Tibial nerve (tissue), 4 donors: ENCODE measurements at regions not wholly inside any gene's neighbourhood (a gene's known extent, or its start where the extent isn't known, plus 50 kb on each side); places are given as distances from the start of the nearest gene placed in this dataset.
"Not testable (repeated sequence)": the region's sequence is repeated elsewhere in the genome, so short reads cannot be mapped to it uniquely, and the experiment has no call there.

Experiments used
- DNase-seq, 2 donors: peaks; one replicate each; pipeline ENCODE4 v3.0.0-alpha.2; 2019; ENCODE audit warnings: low spot score in 2 of 2
- H3K27ac ChIP-seq, 4 donors: fragments of 200-600 bp; sonication (generic) in 3 of 4; one replicate each; pipeline ENCODE4 v1.5.1; 2017 to 2019; ENCODE audit warnings: mild to moderate bottlenecking in 1 of 4
- H3K27me3 ChIP-seq, 2 donors: fragments of 200-600 bp; sonication (generic) in 1 of 2; one replicate each; pipeline versions ENCODE4 v1.5.1 to v1.6.0; 2017 to 2019
- H3K36me3 ChIP-seq, 3 donors: fragments of 200-600 bp; sonication (generic); one replicate each; pipeline ENCODE4 v1.5.1; 2018 to 2019
- H3K4me1 ChIP-seq, 4 donors: fragments of 200-600 bp; sonication (generic) in 3 of 4; one replicate each; pipeline ENCODE4 v1.5.1; 2017 to 2019
- H3K4me3 ChIP-seq, 4 donors: fragments of 200-600 bp; sonication (generic) in 3 of 4; one replicate each; pipeline ENCODE4 v1.5.1; 2017 to 2019; ENCODE audit warnings: mild to moderate bottlenecking in 1 of 4, moderate library complexity in 1 of 4
- H3K9me3 ChIP-seq, 4 donors: fragments of 200-600 bp; sonication (generic) in 3 of 4; one replicate each; pipeline ENCODE4 v1.5.1; 2017 to 2019
- EP300 ChIP-seq, 2 donors: sonication (generic); formaldehyde crosslinking; IDR thresholded peaks; one replicate each; pipeline ENCODE4 v1.6.1; 2017; ENCODE audit warnings: antibody characterized with exemption in 2 of 2, mild to moderate bottlenecking in 1 of 2
- POLR2A ChIP-seq, 2 donors: fragments of 450-650 bp; IDR thresholded peaks; one replicate each; pipeline ENCODE4 v1.6.1; 2017; ENCODE audit warnings: antibody characterized with exemption in 2 of 2, mild to moderate bottlenecking in 2 of 2, moderate library complexity in 2 of 2
- WGBS, 2 donors: methylation state at CpG; one replicate each; pipeline ENCODE4 v1.1.5; 2018; 5-methylcytosine and 5-hydroxymethylcytosine counted together
- TF ChIP-seq, protein P1 (sequence below), 5 experiments: fragments of 200-600 bp in 3 of 5; fragments of 450-650 bp in 2 of 5; sonication (generic) in 3 of 5; IDR thresholded peaks; one replicate each; pipeline ENCODE4 v1.5.1; 2016 to 2019; ENCODE audit warnings: antibody characterized with exemption in 5 of 5, mild to moderate bottlenecking in 3 of 5, moderate library complexity in 2 of 5

DNA sequence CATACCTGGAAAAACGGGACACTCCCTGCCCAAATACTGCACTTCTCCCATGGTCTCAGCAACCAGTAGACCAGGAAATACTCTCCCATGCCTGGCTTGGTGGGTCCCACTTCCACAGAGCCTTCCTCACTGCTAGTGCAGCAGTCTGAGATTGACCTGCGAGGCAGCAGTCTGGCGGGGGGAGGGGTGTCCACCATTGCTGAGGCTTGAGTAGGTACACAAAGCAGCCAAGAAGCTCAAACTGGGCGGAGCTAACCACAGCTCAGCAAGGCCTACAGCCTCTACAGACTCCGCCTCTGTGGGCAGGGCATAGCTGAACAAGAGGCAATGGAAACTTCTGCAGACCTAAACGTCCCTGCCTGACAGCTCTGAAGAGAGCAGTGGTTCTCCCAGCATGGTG, 191.5 kb upstream of the FTMT start:
- H3K4me3 ChIP-seq, result no peak overlapping the region
- DNase-seq, result no peak
- no peaks in the 10 kb centered on the region for H3K27me3 ChIP-seq
- no peaks in the 10 kb centered on the region for H3K9me3 ChIP-seq
- H3K36me3 ChIP-seq, result no peaks in the 10 kb centered on the region
- WGBS, 2 donors, result 88 to 91% methylated on average over 6 of the region's 6 CpGs
- TF ChIP-seq POLR2A (IDR thresholded peaks at IDR 0.05) (no peak), EP300 (IDR thresholded peaks at IDR 0.05) (no peak)
- TF ChIP-seq, protein P1, sequence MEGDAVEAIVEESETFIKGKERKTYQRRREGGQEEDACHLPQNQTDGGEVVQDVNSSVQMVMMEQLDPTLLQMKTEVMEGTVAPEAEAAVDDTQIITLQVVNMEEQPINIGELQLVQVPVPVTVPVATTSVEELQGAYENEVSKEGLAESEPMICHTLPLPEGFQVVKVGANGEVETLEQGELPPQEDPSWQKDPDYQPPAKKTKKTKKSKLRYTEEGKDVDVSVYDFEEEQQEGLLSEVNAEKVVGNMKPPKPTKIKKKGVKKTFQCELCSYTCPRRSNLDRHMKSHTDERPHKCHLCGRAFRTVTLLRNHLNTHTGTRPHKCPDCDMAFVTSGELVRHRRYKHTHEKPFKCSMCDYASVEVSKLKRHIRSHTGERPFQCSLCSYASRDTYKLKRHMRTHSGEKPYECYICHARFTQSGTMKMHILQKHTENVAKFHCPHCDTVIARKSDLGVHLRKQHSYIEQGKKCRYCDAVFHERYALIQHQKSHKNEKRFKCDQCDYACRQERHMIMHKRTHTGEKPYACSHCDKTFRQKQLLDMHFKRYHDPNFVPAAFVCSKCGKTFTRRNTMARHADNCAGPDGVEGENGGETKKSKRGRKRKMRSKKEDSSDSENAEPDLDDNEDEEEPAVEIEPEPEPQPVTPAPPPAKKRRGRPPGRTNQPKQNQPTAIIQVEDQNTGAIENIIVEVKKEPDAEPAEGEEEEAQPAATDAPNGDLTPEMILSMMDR (IDR thresholded peaks at IDR 0.05), result no peak
- no peak overlapping the region for H3K27ac ChIP-seq
- H3K4me1 ChIP-seq, result no peaks in the 10 kb centered on the region

GRCh38 chr5:121665542-121665941, 186.1 kb upstream of the FTMT start:
- H3K27me3 ChIP-seq, H3K9me3 ChIP-seq, H3K27ac ChIP-seq, H3K4me1 ChIP-seq, DNase-seq, H3K4me3 ChIP-seq, H3K36me3 ChIP-seq: not testable (repeated sequence)
- 92 to 97% methylated on average over 4 of the region's 4 CpGs for WGBS, 2 donors

DNA sequence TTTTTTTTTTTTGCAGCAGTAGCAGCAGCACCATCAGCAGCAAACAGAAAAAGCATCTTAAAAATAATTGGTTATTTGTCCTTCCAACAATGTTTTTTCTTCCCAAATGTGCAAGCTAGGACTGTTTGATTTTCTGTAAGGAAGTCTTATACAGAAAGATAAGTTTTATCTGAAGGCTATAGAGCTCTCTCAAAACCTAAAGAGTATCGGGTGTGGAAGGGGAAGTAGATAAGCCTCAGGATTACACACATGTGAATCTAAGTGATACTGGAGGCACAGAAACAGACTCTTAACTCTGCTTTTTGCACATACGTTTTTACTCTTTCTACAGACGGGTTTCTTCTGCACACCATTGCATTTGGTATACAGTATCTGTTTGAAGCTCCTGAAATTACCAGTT, 184.4 kb upstream of the FTMT start:
- TF ChIP-seq EP300 (IDR thresholded peaks at IDR 0.05) (no peak), POLR2A (IDR thresholded peaks at IDR 0.05) (no peak)
- TF ChIP-seq, protein P1 (IDR thresholded peaks at IDR 0.05), result no peak
- Histone ChIP-seq H3K4me3 (no peak overlapping the region), H3K27me3 (no peaks in the 10 kb centered on the region), H3K9me3 (peaks cover 0 to 6% (median 0%) of the 10 kb centered on the region in 4 donors), H3K4me1 (no peaks in the 10 kb centered on the region), H3K36me3 (no peaks in the 10 kb centered on the region), H3K27ac (no peak overlapping the region)
- 74 to 75% methylated on average over 3 of the region's 3 CpGs for WGBS, 2 donors
- DNase-seq, result no peak

- TF ChIP-seq EP300 (IDR thresholded peaks at IDR 0.05), result no peak
- TF ChIP-seq, protein P1 (IDR thresholded peaks at IDR 0.05), result no peak
- no peak for TF ChIP-seq POLR2A (IDR thresholded peaks at IDR 0.05)
- Histone ChIP-seq H3K9me3 (peaks cover 0 to 6% (median 0%) of the 10 kb centered on the region in 4 donors), H3K4me3 (no peak overlapping the region), H3K27me3 (no peaks in the 10 kb centered on the region), H3K4me1 (no peaks in the 10 kb centered on the region), H3K27ac (no peak overlapping the region), H3K36me3 (no peaks in the 10 kb centered on the region)
- WGBS, 2 donors, result 61 to 73% methylated on average over 1 of the region's 1 CpG
- DNase-seq, result no peak
Measured at GRCh38 chr5:121668635-121669034, 183.0 kb upstream of the FTMT start.

- no peaks in the 10 kb centered on the region for H3K36me3 ChIP-seq
- no peak overlapping the region for H3K27ac ChIP-seq
- no peak overlapping the region for H3K4me3 ChIP-seq
- no peaks in the 10 kb centered on the region for H3K27me3 ChIP-seq
- no peaks in the 10 kb centered on the region for H3K9me3 ChIP-seq
- WGBS, 2 donors, result 82 to 89% methylated on average over 2 of the region's 2 CpGs
- DNase-seq, result no peak
- H3K4me1 ChIP-seq, result no peaks in the 10 kb centered on the region
- TF ChIP-seq EP300 (IDR thresholded peaks at IDR 0.05) (no peak), POLR2A (IDR thresholded peaks at IDR 0.05) (no peak)
- TF ChIP-seq, protein P1 (IDR thresholded peaks at IDR 0.05), result no peak
Measured at GRCh38 chr5:121671624-121672023, 180.1 kb upstream of the FTMT start.

- WGBS, 2 donors, result 61 to 81% methylated on average over 2 of the region's 2 CpGs
- H3K27me3 ChIP-seq, result no peaks in the 10 kb centered on the region
- no peaks in the 10 kb centered on the region for H3K4me1 ChIP-seq
- H3K4me3 ChIP-seq, result no peak overlapping the region
- DNase-seq, result no peak
- H3K9me3 ChIP-seq, result peaks cover 0 to 2% (median 0%) of the 10 kb centered on the region in 4 donors
- no peak overlapping the region for H3K27ac ChIP-seq
- H3K36me3 ChIP-seq, result no peaks in the 10 kb centered on the region
- TF ChIP-seq, protein P1 (IDR thresholded peaks at IDR 0.05), result no peak
- no peak for TF ChIP-seq EP300 (IDR thresholded peaks at IDR 0.05)
- TF ChIP-seq POLR2A (IDR thresholded peaks at IDR 0.05), result no peak
Measured at GRCh38 chr5:121675924-121676323, 175.8 kb upstream of the FTMT start.
